COLO668 (cell line): ENCODE measurements at regions not wholly inside any gene's neighbourhood (a gene's known extent, or its start where the extent isn't known, plus 50 kb on each side); places are given as distances from the start of the nearest gene placed in this dataset.

Experiments
- DNase-seq: peaks from one replicate; lab custom pipeline; 2025; ENCODE audit not compliant: unreplicated experiment; lab: John Stamatoyannopoulos, UW

DNA sequence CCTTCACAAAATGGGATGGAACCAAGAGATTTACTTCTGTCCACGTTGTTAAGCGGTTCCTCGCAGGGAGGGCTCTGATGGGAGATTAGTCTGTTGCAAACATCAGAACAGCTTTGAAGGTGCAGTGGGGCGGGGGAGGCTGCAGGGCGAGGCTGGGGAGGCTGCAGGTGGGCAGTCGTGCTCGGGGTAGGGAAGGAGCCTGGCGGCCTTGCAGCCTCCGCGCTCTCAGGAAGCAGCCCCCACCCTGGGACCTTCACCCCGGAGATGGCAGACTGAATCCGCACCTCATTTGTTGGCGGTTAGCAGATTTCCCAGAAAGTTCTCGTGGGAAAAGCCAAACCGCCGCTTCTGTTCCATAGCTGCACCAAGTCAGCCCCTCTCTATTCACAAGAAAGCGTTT, 237.3 kb downstream of the BRD1 start:
- no peak for DNase-seq

DNA sequence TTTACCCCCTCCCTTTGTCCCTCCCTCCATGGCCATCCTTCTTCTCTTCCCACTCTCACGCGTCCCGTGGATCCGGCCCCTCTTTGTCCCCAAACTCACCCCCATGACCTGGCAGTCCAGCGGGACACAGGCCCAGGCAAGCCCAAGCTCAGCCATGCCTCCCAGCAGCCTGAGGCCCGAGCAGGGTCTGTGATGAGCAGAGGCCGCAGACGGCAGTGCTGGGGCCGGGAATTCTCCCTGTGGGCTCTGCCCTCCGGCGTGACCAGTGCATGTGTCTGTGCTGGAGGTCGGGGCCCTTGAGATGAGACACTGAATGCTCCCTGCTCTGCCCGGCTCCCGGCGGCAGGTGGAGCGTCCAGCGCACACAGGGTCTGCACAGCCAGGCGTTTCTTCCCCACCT, 237.9 kb downstream of the BRD1 start:
- no peak for DNase-seq

DNA sequence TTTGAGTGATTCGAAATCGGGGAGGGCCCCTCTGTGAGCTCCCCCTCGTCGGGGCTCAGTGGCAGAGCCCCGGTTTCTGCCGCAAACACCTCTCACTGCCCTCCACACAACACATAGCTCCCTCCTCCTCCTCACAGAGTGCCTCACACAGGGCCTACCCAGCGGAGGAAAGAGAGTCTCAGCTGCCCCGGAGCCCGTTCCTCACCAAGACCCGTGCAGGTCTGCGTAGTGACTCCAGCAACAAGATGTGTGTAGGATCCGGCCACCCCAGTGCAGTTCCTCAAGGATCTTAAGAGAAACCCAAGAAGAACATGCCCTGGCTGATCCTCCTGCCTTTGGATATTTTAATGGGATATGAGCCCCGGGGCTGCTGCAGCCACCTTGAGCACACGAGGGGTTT, 238.4 kb downstream of the BRD1 start:
- DNase-seq: no peak

DNA sequence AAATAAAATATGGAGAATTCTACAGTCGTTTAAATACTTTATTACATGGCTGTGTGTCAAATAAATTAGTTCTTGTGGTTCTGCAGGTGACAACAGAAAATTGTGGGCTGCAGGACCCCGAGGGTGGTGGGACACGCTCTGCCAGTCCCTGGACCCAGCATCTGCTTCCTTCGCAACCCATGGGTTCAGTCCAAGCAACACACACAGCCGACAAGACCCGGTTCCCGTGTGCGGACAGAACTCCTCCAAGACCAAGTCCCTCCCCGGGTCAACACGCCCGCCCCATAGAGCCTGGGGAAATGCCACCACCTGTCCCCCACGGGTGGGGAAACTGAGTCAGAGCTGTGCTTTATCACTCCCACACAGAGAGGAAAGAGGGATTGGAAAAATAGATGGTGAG, 238.9 kb downstream of the BRD1 start:
- no peak for DNase-seq

DNA sequence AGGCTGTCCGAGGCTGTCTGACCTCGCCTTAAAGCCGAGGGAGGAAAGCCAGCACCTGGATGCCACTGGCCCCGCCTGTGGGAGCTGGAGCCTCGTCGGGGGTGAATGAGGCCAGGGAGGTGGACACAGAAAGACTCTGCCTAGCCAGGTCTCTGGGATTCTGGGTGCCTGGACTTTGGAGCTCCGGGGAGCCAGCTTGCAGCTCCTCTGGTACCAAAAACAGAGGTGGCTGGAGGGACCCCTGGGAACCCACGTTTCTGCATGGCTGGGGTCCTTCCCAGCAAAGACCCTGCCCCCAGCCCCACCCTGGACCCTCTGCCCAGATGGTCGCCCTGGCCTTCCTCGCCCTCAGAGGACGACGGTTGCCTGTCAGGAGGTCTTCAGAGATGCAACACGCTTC, 239.7 kb downstream of the BRD1 start:
- DNase-seq: no peak

DNA sequence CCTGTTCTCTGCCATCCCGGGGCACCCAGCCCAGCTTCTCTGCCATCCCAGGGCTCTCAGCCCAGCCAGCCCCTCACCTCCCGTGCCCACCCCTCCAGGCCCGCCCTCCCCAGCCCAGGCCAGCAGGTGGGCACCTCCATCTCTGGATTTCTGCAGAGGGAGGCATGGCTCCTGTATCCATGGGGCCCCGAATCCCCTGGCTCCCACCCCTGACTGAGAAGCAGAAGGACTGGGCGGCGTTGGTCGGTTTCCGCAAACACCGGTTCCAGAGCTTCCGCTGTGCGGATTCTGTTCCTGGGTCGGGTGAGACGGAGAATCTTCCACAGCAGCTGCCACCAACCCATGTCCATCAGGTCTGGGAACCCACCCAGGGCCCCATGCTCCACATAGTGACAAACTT, 240.3 kb downstream of the BRD1 start:
- no peak for DNase-seq

DNA sequence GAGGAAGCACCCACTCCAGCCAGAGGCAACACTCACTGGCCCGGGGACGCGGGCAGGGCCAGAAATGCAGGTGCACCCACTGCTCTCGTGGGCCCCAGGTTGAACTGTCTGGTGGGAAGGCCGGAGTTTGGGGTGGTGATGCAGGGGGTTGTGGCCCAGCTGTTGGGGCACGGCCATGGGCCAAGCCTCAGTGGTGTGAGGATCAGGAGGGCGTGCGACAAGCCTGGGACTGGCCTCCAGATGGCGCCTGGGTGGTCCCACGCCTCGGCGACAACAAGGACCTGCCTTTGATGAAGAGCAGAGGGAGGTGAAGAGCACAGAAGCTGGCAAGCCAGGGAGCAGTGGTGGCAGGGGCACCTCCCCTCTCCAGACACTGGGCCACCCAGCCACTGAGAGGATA, 240.8 kb downstream of the BRD1 start:
- peak; percentile 25 for DNase-seq

DNA sequence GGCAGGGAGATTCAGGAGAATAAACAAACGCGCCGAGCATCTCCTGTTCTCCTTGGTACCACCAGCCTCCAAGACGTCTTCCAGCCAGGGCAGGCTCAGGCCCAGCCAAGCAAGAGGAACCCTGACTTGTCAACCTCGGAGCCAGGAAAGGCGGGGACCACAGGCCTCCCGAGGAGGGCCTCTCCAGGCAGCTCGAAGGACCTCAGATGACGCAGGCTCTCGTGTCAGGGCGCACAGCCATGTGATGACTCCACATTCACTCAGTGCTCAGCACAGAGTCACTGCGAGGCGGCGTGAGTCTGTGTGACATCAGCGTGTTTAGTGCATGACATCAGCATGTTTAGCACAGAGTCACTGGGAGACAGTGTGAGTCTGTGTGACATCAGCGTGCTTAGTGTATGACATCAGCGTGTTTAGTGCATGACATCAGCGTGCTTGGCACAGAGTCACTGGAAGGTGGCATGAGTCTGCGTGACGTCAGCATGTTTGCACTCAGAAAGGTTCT, 241.4 kb downstream of the BRD1 start:
- DNase-seq: peak; percentile 22

DNA sequence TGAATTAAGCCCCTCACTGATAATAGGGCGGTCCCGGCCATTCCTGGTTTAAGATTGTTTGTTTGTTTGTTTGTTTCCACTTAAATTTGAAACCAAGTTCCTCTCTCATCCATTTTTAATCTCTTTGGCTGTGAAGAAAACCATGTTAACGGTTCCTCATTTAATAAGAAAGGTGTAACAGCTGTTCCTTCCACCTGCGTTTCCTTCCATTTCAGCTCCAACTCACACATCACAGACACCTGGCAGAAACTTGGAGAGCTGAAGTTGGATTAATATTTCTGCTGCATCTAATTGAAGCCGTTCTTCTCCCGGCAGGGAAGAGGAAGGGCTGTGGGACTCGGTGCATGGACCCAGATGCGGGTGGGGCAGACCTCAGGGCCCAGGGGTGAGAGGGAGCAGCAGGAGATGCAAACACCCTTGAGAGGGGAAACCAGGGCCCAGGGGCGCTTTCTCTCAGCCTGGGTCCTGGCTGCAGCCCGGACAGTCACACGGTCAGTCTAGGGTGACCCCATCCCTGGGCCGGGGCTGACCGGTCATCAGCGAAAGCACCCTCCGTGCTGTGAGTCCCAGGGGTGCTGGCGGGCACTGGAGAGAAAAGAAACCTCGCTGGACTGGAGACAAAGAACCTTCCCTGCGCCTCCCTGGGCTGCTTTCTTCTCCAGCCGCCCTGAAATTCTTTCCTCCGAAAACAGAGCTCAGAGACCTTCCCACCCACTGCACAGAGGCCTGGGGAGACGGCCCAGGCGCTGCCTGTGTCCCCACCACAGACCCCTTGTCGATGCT, 242.0 kb downstream of the BRD1 start:
- no peak for DNase-seq

DNA sequence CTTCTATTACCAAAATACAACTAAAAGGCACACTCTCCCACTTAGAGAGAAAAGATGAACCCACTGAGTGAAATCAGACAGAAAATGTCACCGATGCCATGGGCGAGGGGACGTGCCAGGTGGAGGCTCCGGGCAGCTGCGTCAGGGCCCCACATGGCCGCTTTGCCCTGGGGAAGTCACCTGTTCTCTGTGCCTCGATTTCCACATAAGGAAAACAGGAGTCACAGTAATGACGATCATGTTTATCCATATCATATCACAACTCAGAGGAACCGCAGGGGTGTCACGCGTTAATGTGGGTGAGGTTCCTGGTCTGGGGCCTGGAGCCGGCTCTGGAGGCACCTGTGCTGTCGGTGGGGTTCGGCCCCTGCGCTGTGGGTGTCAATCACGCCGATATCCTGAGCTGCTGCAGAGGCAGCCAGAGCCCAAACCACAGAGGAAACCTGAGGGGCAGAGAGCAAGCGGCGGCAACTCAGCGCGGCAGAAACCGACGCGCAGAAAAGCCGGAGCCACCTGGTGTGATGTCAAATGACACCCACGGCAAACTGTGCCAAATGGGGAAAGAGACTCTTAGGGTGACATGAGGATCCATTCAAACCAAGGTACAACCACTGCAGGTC, 243.7 kb downstream of the BRD1 start:
- DNase-seq: no peak

DNA sequence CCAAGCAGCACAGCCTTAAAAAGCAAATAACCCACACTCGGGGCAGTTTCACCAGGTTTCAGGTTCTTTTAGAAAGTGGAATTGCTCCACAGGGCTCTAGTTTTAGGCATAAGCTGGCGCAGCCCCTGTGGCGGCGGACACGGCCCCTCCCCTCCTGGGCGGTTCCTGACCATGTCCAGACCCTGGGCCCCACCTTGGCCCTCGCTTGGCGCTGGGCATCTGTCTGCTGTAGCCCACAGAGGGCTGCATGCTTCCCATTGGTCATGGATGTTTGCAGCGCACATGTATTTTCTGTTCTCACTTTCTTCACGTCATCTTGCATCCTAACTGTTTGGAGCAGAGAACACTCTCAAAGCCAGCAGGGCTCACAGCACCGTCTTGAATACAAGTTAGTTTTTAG, 244.3 kb downstream of the BRD1 start:
- no peak for DNase-seq

DNA sequence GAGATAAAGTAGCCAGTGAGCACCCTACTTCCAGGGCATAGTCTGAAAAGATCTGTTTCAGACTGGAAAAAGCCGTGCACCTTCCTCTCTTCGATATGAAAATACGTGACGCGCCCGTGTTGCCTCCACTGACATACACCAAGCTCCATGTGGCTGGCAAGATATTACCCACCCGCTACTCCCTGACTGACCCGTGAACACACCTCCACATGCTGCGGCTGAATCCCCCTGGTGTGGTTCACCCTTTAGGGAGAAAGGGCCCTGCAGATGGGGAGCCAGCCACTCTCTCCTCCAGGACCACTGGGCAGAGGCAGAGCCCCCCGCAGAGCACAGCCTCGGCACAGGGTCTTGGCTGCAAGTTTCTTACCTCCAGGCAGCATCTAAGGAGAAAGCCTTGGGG, 245.0 kb downstream of the BRD1 start:
- DNase-seq: no peak

DNA sequence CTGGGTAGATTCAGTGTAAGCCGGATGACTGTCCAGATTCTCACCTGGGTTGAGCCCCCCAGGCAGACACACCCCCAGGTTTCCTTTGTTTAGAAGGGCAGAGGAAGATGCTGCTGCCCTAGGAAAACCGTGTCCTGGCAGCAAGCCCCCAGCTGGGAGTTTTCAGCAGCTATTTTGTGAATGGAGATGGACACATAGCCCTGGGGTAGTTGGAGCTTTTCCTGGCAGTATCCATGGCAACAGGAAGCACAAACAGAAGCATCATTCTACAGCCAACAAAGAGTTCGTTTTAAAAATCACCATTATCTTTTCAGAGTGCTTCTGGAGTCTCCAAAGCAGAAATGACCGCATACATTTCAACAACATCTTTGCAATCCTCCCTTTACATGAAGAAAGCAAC, 245.5 kb downstream of the BRD1 start:
- no peak for DNase-seq

DNA sequence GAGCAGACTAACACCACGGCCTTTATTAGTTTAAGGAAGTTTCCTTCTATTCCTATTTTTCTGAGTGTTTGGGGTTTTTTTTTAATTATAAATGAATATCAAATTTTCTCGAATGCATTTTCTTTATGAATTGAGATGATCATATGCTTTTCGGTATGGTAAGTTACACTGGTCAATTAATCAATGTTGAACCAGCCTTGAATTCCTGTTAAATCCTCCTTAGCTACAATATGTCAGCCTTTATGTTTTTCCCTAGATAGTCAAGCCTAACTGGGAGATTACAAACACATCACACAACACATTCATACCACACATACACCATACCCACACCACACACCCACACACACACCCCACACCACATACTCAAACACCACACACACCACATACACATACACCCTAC, 247.6 kb downstream of the BRD1 start:
- no peak for DNase-seq

DNA sequence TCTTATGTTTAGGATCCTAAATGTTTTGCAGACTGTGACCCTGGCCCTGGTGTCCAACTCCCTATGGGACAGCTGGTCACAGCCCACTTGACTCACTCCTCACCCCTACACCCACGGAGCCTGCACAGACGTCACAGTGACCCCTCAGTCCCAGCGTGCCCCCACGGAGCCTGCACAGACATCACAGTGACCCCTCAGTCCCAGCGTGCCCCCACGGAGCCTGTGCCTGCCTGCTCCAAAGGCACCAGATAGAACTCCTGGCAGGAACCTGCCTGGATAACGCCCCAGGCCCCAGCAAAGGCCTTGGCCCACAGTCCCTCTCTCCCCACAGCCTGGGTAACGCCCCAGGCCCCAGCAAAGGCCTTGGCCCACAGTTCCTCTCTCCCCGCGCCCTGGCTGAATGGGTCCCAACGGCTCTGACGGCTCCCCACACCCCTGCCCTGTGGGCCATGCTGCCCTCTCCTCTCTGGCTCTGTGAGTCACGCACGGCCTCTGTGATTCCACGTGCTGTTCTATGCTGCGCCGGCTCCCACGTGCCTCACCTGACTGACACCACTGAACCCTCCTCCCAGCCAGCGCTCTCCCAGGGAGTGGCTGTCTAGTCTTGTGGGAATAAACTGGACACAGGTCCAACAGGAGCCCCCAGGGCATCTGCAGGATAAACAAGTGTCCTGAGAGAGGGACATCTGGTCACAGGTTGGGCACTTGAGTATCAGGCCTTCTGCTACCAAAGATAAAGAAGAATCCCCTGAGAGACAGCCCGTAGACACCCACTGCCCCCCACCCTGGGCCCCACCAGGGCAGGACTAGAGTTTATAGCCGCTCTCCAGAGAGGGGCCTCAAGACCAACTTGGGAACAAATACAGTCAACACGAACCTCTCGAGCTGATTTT, 250.3 kb downstream of the BRD1 start:
- no peak for DNase-seq

DNA sequence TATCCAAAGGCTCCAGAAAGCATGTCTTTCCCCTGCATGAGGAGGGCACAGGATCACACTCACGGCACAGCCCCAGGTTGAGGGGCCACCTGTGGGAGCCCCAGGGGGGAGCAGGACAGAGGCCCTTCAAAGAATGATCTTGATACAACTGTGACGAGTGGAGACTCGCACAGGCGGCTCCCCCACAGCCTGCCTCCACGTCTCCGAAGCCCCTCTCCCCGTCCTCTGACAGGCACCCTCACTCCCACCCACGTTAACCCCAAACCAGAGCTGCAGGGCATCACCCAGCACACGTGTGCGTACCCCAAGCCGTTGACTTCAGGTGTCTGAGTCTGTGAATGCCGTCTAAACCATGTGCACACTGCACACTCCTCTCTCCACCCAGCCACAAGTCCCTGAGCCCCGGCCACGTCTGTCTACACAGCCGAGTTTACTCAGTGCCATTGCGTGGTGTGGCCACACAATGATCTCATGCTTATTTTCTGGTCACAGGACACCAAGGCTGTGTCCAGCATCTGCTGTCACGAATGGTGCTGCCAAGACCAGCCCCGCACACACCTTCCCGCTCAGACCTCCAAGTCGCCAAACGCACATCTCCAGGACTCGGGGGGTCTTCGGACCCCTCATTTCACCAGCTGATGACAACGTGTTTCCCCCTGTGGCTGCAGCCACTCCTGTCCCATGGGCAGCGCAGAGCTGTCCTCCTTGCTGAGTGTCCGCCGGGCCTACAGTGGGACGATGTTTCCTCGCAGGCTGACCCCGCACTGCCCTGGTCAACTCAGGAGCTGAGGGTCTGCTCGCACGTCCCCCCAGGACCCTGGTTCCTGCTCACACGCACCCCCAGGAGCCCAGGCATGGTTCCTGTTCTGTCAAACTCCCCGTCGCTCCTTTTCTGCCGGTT, 251.2 kb downstream of the BRD1 start:
- no peak for DNase-seq

DNA sequence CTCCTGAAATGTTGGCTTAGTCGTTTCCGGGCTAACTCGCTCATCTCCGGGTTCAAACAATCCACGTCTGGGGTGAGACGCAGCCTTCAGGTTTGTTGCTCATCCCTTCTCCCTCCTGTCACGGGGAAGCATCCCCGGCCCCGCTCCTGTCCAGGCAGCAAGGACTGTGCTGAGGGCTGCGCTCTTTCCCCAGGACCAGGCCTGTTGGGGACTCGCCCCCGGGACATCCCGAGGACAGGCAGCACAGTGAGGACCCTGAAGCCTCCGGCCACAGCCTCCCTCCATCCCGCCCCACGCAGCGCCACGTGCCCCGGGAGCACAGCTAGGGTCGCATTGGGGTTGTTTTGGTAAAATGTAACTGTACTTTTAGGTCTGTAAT, 252.0 kb downstream of the BRD1 start:
- no peak for DNase-seq

DNA sequence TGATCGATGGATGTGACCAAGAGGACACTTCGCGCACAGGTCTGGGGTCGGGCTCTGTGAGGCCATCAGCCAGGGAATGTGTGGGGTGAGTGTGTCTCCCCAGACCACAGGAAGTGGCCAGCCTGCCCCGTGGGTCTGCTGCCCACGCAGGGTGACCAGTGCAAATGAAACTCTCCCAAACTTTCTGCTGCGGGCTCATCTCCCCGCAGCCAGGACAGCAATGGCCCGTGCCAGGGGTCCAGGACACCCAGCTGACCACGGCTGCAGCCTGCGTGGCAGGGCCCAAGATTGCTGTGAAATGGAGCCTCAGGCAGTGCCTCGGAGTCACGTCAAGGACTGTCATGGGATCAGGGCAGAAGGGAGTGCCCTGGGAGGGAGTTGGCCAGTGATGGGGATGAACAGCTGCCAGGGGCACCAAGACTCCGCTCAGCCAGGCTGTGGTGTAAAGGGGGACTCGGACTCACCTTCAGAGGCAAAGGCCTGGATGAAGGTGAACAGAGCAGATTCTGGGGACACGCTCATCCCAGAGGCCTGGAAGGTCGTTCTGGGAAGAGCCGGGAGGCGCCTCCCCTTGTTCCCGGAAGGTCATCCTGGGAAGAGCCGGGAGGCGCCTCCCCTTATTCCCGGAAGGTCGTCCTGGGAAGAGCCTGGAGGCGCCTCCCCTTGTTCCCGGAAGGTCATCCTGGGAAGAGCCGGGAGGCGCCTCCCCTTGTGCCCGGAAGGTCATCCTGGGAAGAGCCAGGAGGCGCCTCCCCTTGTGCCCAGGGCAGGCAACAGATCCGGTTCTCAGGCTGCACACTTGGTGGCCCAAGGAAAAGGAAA, 252.6 kb downstream of the BRD1 start:
- no peak for DNase-seq

DNA sequence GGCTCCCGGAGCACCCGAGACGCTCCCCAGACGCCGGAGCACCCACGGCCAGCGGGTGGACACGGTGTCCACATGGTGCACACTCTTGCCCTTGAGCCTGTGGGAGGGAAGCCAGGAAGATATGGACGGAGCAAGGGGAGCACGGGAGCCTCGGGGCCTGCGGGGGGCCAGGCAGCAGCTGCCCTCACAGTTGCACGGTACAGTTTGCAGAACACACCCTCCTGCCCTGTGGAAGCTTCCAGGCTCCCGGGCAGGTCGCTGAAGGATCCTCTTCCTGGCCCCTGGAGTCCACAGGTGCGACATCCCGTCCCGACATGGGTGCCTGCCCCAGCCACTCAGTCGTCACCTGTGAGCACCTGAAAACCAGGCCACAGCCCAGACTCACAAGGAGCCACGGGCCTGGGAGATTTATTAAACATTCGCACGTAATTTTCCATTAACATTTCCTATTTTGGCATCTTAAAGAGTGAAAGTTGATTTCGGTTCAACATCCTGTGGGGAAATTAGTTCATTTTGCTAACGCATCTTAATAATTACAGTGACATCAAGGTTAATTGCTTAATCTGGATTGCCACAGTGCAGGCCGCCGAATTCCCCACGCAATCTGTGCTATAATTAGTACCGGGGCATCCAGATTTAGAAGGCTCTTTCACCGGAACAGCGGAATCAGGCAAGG, 253.3 kb downstream of the BRD1 start:
- DNase-seq: no peak
